ENCODE measurements at regions not wholly inside any gene's neighbourhood (a gene's known extent, or its start where the extent isn't known, plus 50 kb on each side); places are given as distances from the start of the nearest gene placed in this dataset.

DNA sequence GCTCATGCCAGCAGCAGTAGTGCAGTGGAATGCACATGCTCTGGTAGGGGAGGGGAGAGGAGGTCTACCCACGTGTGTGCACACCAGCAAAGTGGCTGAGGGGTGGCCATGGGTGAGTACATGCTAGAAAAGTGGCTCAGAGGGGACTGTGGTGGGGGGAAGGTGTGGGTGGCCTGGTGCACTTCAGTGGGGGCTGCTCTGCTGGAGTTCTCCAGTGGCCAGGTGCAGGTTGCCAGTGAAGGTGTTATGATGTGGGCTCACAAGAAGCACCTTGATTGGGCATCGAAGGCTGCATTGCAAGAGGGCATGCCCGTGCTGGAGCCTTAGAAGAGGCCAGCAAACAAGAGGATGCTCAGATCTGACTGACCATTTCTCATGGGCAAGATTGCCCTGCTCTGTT is 613.6 kb upstream of the PHF14 start:
- Histone ChIP-seq H3K9me3 (ENCODE audit: low read length) (no peaks in the 10 kb centered on the region), H3K27me3 (ENCODE audit: insufficient read depth, low read depth, low read length) (no peaks in the 10 kb centered on the region), H3K4me3 (ENCODE audit: low read length) (no peak overlapping the region), H3K79me2 (replicated peaks; ENCODE audit: insufficient read depth, low read length) (no peaks in the 10 kb centered on the region), H3K36me3 (ENCODE audit: insufficient read depth, low read length) (no peaks in the 10 kb centered on the region), H3K9me2 (ENCODE audit: insufficient read depth, low read length) (no peaks in the 10 kb centered on the region), H4K20me1 (ENCODE audit: insufficient read depth) (no peaks in the 10 kb centered on the region), H3K4me2 (ENCODE audit: low read length) (no peak overlapping the region), H3F3A (ENCODE audit: insufficient read depth, low read length, poor library complexity, severe bottlenecking) (no peaks in the 10 kb centered on the region), H3K9ac (ENCODE audit: low read length) (no peak overlapping the region), H3K27ac (ENCODE audit: low read length) (no peak overlapping the region), H2AFZ (ENCODE audit: low read depth, low read length) (no peak overlapping the region)
- TF ChIP-seq SMC3 (conservative IDR thresholded peaks at IDR 0.05; ENCODE audit: poor library complexity) (no peak), EZH2 (IDR thresholded peaks at IDR 0.05; ENCODE audit: borderline replicate concordance, insufficient read depth, low read length, poor library complexity, severe bottlenecking) (no peak), TAF1 (IDR thresholded peaks at IDR 0.05; ENCODE audit: low read depth) (no peak), EP300 (conservative IDR thresholded peaks at IDR 0.05; ENCODE audit: poor library complexity, severe bottlenecking) (no peak), POLR2AphosphoS5 (IDR thresholded peaks at IDR 0.05) (no peak), RAD21 (conservative IDR thresholded peaks at IDR 0.05) (no peak), MXI1 (conservative IDR thresholded peaks at IDR 0.05; ENCODE audit: poor library complexity, severe bottlenecking) (no peak)
- TF ChIP-seq, protein P1, sequence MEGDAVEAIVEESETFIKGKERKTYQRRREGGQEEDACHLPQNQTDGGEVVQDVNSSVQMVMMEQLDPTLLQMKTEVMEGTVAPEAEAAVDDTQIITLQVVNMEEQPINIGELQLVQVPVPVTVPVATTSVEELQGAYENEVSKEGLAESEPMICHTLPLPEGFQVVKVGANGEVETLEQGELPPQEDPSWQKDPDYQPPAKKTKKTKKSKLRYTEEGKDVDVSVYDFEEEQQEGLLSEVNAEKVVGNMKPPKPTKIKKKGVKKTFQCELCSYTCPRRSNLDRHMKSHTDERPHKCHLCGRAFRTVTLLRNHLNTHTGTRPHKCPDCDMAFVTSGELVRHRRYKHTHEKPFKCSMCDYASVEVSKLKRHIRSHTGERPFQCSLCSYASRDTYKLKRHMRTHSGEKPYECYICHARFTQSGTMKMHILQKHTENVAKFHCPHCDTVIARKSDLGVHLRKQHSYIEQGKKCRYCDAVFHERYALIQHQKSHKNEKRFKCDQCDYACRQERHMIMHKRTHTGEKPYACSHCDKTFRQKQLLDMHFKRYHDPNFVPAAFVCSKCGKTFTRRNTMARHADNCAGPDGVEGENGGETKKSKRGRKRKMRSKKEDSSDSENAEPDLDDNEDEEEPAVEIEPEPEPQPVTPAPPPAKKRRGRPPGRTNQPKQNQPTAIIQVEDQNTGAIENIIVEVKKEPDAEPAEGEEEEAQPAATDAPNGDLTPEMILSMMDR (IDR thresholded peaks at IDR 0.05; ENCODE audit: poor library complexity, severe bottlenecking), result no peak
- TF ChIP-seq, protein P2, sequence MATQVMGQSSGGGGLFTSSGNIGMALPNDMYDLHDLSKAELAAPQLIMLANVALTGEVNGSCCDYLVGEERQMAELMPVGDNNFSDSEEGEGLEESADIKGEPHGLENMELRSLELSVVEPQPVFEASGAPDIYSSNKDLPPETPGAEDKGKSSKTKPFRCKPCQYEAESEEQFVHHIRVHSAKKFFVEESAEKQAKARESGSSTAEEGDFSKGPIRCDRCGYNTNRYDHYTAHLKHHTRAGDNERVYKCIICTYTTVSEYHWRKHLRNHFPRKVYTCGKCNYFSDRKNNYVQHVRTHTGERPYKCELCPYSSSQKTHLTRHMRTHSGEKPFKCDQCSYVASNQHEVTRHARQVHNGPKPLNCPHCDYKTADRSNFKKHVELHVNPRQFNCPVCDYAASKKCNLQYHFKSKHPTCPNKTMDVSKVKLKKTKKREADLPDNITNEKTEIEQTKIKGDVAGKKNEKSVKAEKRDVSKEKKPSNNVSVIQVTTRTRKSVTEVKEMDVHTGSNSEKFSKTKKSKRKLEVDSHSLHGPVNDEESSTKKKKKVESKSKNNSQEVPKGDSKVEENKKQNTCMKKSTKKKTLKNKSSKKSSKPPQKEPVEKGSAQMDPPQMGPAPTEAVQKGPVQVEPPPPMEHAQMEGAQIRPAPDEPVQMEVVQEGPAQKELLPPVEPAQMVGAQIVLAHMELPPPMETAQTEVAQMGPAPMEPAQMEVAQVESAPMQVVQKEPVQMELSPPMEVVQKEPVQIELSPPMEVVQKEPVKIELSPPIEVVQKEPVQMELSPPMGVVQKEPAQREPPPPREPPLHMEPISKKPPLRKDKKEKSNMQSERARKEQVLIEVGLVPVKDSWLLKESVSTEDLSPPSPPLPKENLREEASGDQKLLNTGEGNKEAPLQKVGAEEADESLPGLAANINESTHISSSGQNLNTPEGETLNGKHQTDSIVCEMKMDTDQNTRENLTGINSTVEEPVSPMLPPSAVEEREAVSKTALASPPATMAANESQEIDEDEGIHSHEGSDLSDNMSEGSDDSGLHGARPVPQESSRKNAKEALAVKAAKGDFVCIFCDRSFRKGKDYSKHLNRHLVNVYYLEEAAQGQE (IDR thresholded peaks at IDR 0.05; ENCODE audit: borderline replicate concordance), result no peak

DNA sequence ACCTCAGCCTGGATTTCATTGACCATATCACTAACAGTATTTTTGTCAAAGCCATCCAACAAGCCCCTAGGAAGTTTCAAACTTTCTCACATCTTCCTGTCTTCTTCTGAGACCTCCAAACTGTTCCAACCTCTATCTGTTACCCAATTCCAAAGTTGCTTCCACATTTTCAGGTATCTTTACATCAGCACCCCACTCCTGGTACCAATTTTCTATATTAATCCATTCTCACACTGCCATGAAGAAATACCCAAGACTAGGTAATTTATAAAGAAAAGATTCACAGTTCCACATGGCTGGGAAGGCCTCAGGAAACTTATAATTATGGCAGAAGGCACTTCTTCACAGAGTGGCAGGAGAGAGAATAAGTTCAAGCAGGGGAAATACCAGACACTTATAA is 571.9 kb upstream of the PHF14 start:
- Histone ChIP-seq H3F3A (ENCODE audit: insufficient read depth, low read length, poor library complexity, severe bottlenecking) (no peaks in the 10 kb centered on the region), H3K4me2 (ENCODE audit: low read length) (no peak overlapping the region), H3K27ac (ENCODE audit: low read length) (no peak overlapping the region), H4K20me1 (ENCODE audit: insufficient read depth) (no peaks in the 10 kb centered on the region), H3K36me3 (ENCODE audit: insufficient read depth, low read length) (no peaks in the 10 kb centered on the region), H3K9me2 (ENCODE audit: insufficient read depth, low read length) (no peaks in the 10 kb centered on the region), H3K4me3 (ENCODE audit: low read length) (no peak overlapping the region), H3K27me3 (ENCODE audit: insufficient read depth, low read depth, low read length) (no peaks in the 10 kb centered on the region), H3K9me3 (ENCODE audit: low read length) (peaks cover 6% of the 10 kb centered on the region), H3K79me2 (replicated peaks; ENCODE audit: insufficient read depth, low read length) (no peaks in the 10 kb centered on the region), H2AFZ (ENCODE audit: low read depth, low read length) (no peak overlapping the region), H3K9ac (ENCODE audit: low read length) (no peak overlapping the region)
- TF ChIP-seq, protein P2 (IDR thresholded peaks at IDR 0.05; ENCODE audit: borderline replicate concordance), result no peak
- TF ChIP-seq EP300 (conservative IDR thresholded peaks at IDR 0.05; ENCODE audit: poor library complexity, severe bottlenecking), result no peak
- no peak for TF ChIP-seq EZH2 (IDR thresholded peaks at IDR 0.05; ENCODE audit: borderline replicate concordance, insufficient read depth, low read length, poor library complexity, severe bottlenecking)
- TF ChIP-seq POLR2AphosphoS5 (IDR thresholded peaks at IDR 0.05), result no peak
- TF ChIP-seq RAD21 (conservative IDR thresholded peaks at IDR 0.05), result no peak
- no peak for TF ChIP-seq MXI1 (conservative IDR thresholded peaks at IDR 0.05; ENCODE audit: poor library complexity, severe bottlenecking)
- TF ChIP-seq TAF1 (IDR thresholded peaks at IDR 0.05; ENCODE audit: low read depth), result no peak
- no peak for TF ChIP-seq SMC3 (conservative IDR thresholded peaks at IDR 0.05; ENCODE audit: poor library complexity)
- TF ChIP-seq, protein P1 (IDR thresholded peaks at IDR 0.05; ENCODE audit: poor library complexity, severe bottlenecking), result no peak

Data from neural cell (in vitro differentiated cells).